Neuronal stem cell (in vitro differentiated cells): ENCODE measurements at regions not wholly inside any gene's neighbourhood (a gene's known extent, or its start where the extent isn't known, plus 50 kb on each side); places are given as distances from the start of the nearest gene placed in this dataset.

Source experiments
- DNase-seq: peaks from one replicate; pipeline ENCODE4 v3.0.0-alpha.2; 2013; ENCODE audit warnings: low spot score
- H2AFZ ChIP-seq: one replicate; pipeline ENCODE4 v1.6.1; 2013; ENCODE audit warnings: mild to moderate bottlenecking, low read length, inconsistent platforms
- H2AK5ac ChIP-seq: 2 replicates; pipeline ENCODE4 v1.6.1; 2013; ENCODE audit warnings: low read depth, mild to moderate bottlenecking, inconsistent platforms, low read length, moderate library complexity, mixed read lengths
- H2BK120ac ChIP-seq: 2 replicates; pipeline ENCODE4 v1.6.1; 2013; ENCODE audit warnings: low read depth, mild to moderate bottlenecking, inconsistent platforms, low read length, moderate library complexity, mixed read lengths
- H2BK12ac ChIP-seq: one replicate; pipeline ENCODE4 v1.6.1; 2013; ENCODE audit warnings: low read length, inconsistent platforms
- H2BK15ac ChIP-seq: 2 replicates; pipeline ENCODE4 v1.6.1; 2013; ENCODE audit warnings: mild to moderate bottlenecking, low read length, inconsistent platforms, mixed read lengths
- H2BK5ac ChIP-seq: one replicate; pipeline ENCODE4 v1.6.1; 2013; ENCODE audit warnings: inconsistent platforms, mild to moderate bottlenecking, low read length, moderate library complexity
- H3K14ac ChIP-seq: one replicate; pipeline ENCODE4 v1.6.1; 2013; ENCODE audit warnings: low read length, inconsistent platforms
- H3K18ac ChIP-seq: 2 replicates; pipeline ENCODE4 v1.6.1; 2013; ENCODE audit warnings: low read length, inconsistent platforms
- H3K23ac ChIP-seq: 2 replicates; pipeline ENCODE4 v1.6.1; 2013; ENCODE audit warnings: low read depth, mild to moderate bottlenecking, mixed read lengths, low read length, inconsistent platforms; ENCODE audit not compliant: poor library complexity
- H3K27ac ChIP-seq: replicated peaks from 3 replicates; pipeline ENCODE4 v1.5.1; 2013; ENCODE audit warnings: low read length, inconsistent platforms
- H3K27me3 ChIP-seq, 3 experiments: 2 replicates each; pipeline ENCODE4 v1.6.1; 2013; ENCODE audit warnings: low read length in 3 of 3, mild to moderate bottlenecking in 2 of 3, inconsistent platforms in 1 of 3, low read depth in 1 of 3, mixed read lengths in 1 of 3, moderate library complexity in 1 of 3; ENCODE audit not compliant: control insufficient read depth in 3 of 3, insufficient read depth in 3 of 3
- H3K36me3 ChIP-seq, 2 donors: replicated peaks in 1 of 2; 2 replicates each; pipeline ENCODE4 v1.6.1; 2013; ENCODE audit warnings: low read length in 2 of 2; ENCODE audit not compliant: control insufficient read depth in 2 of 2, insufficient read depth in 2 of 2
- H3K4ac ChIP-seq: 2 replicates; pipeline ENCODE4 v1.6.1; 2013; ENCODE audit warnings: inconsistent platforms, mild to moderate bottlenecking, low read length, moderate library complexity
- H3K4me1 ChIP-seq, 2 donors: 1 replicate in 1 of 2; 2 replicates in 1 of 2; pipeline ENCODE4 v1.6.1; 2013; ENCODE audit warnings: low read length in 2 of 2, low read depth in 1 of 2; ENCODE audit not compliant: control insufficient read depth in 2 of 2, insufficient read depth in 1 of 2
- H3K4me2 ChIP-seq: one replicate; pipeline ENCODE4 v1.6.1; 2013; ENCODE audit warnings: mild to moderate bottlenecking, low read length, inconsistent platforms; ENCODE audit not compliant: insufficient read depth, poor library complexity, severe bottlenecking
- H3K4me3 ChIP-seq, 2 donors: 2 replicates each; pipeline ENCODE4 v1.5.1; 2013; ENCODE audit warnings: low read length in 2 of 2, mild to moderate bottlenecking in 2 of 2, inconsistent platforms in 1 of 2, moderate library complexity in 1 of 2
- H3K79me1 ChIP-seq: one replicate; pipeline ENCODE4 v1.6.1; 2013; ENCODE audit warnings: low read depth, mild to moderate bottlenecking, inconsistent platforms, low read length, moderate library complexity
- H3K9ac ChIP-seq: one replicate; pipeline ENCODE4 v1.6.1; 2013; ENCODE audit warnings: mild to moderate bottlenecking, low read depth, low read length, inconsistent platforms; ENCODE audit not compliant: poor library complexity
- H3K9me3 ChIP-seq, 2 donors: replicated peaks in 1 of 2; 2 replicates each; pipeline versions ENCODE3 to v1.6.1; 2013; ENCODE audit warnings: low read length in 2 of 2, mild to moderate bottlenecking in 2 of 2, inconsistent platforms in 1 of 2, low read depth in 1 of 2, mixed read lengths in 1 of 2, moderate library complexity in 1 of 2; ENCODE audit not compliant: control insufficient read depth in 2 of 2, insufficient read depth in 1 of 2
- H4K8ac ChIP-seq: one replicate; pipeline ENCODE4 v1.6.1; 2013; ENCODE audit warnings: low read depth, mild to moderate bottlenecking, inconsistent platforms, low read length, moderate library complexity
- H4K91ac ChIP-seq: one replicate; pipeline ENCODE4 v1.6.1; 2013; ENCODE audit warnings: low read length, low read depth, mild to moderate bottlenecking, inconsistent platforms; ENCODE audit not compliant: poor library complexity
- WGBS, 2 donors: extraction: QIAGEN DNeasy Blood & Tissue Kit; methylation state at CpG; one replicate each; pipeline ENCODE4 v1.1.7; 2013; ENCODE audit warnings: missing lambda C conversion rate in 2 of 2, mixed read lengths in 1 of 2; ENCODE audit not compliant: insufficient read length in 2 of 2, insufficient replicate concordance in 1 of 2; ENCODE audit errors: extremely low coverage in 2 of 2; 5-methylcytosine and 5-hydroxymethylcytosine counted together

DNA sequence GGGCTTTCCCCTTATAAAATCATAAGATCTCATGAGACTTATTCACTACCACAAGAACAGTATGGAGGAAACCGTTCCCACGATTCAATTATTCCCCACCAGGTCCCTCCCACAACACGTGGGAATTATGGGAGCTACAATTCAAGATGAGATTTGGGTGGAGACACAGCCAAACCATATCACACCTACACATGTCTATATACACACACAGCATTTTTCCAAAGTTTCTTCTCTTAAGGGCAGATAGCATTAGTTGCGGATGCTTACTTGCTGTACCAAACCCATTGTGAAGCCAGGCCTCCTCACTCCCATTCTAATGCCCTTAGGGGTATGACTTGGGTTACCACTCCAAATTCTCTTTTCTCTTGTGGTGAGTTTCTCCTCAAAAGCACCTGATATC lies 104.1 kb upstream of the RAP1B start:
- Histone ChIP-seq H4K8ac (no peak overlapping the region), H3K23ac (no peak overlapping the region), H3K4me1 (no peaks in the 10 kb centered on the region), H2BK15ac (no peak overlapping the region), H2BK12ac (no peak overlapping the region), H3K9me3 (no peaks in the 10 kb centered on the region), H3K27ac (no peak overlapping the region), H4K91ac (no peak overlapping the region), H2BK5ac (no peak overlapping the region), H3K4me3 (no peak overlapping the region), H3K79me1 (no peaks in the 10 kb centered on the region), H3K4me2 (no peak overlapping the region), H3K4ac (no peak overlapping the region), H2AK5ac (no peak overlapping the region), H3K14ac (no peak overlapping the region), H3K27me3 (no peaks in the 10 kb centered on the region), H3K18ac (no peak overlapping the region), H2AFZ (no peak overlapping the region), H2BK120ac (no peak overlapping the region), H3K36me3 (no peaks in the 10 kb centered on the region), H3K9ac (no peak overlapping the region)
- DNase-seq, result no peak
- no CpG with 5 or more reads among the region's 4 CpGs for WGBS, 2 donors

DNA sequence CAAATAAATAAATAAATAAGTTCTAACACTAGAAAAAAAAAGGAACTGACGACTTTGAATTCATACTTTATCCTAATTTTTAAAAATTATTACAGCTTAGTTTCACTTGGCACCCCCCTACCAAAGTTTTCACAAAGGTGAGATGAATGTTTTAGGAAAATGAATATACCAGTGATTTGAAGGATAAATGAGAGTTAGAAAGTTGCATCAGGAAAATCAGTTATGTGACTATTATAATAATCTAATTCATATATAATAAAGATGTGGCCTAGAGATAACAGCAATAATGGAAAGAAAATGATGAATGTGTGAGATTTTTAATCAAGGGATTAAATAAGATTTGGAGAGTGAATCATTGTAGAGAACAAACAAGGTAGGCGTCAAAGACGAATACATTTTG lies 103.0 kb upstream of the RAP1B start:
- WGBS, 2 donors, result no CpG with 5 or more reads among the region's 3 CpGs
- DNase-seq, result no peak
- no peak overlapping the region for H3K23ac ChIP-seq

DNA sequence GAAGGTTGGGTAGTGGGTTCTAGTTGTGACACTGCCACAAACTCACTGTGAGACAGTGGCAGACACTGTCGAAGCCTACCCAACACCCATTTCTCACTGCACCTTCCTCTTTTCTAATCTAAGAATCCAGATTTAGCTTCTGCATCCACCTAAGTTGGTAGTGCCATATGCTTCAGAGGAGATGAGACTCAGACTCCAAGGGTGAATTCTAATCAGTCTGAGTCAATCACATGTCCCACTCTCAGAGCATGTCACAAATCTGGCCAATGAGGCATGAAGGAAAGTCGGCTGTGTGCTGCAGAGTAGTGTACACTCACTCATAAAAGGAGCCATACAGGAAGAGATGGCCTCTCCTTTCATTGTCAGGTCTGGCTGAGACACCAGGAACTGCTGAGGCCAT lies 102.1 kb upstream of the RAP1B start:
- Histone ChIP-seq H2BK120ac (no peak overlapping the region), H3K18ac (no peak overlapping the region), H3K4ac (no peak overlapping the region), H4K8ac (no peak overlapping the region), H2BK12ac (no peak overlapping the region), H2AK5ac (no peak overlapping the region), H3K9me3 (no peaks in the 10 kb centered on the region), H3K4me2 (no peak overlapping the region), H2AFZ (no peak overlapping the region), H2BK5ac (no peak overlapping the region), H4K91ac (no peak overlapping the region), H3K79me1 (no peaks in the 10 kb centered on the region), H3K36me3 (no peaks in the 10 kb centered on the region), H3K27me3 (no peaks in the 10 kb centered on the region), H3K4me1 (no peaks in the 10 kb centered on the region), H3K14ac (no peak overlapping the region), H3K9ac (no peak overlapping the region), H3K4me3 (no peak overlapping the region), H3K27ac (no peak overlapping the region), H2BK15ac (no peak overlapping the region), H3K23ac (no peak overlapping the region)
- no CpG with 5 or more reads among the region's 2 CpGs for WGBS, 2 donors
- DNase-seq, result no peak

More for the DNA sequence above, 103.0 kb upstream of the RAP1B start:
- H2BK15ac ChIP-seq, result no peak overlapping the region
- no peak overlapping the region for H3K4me2 ChIP-seq
- no peaks in the 10 kb centered on the region for H3K9me3 ChIP-seq
- no peaks in the 10 kb centered on the region for H3K36me3 ChIP-seq
- H2BK120ac ChIP-seq, result no peak overlapping the region
- no peak overlapping the region for H2AFZ ChIP-seq
- H2BK5ac ChIP-seq, result no peak overlapping the region
- H3K4me1 ChIP-seq, result no peaks in the 10 kb centered on the region
- no peak overlapping the region for H3K18ac ChIP-seq
- H2BK12ac ChIP-seq, result no peak overlapping the region
- no peaks in the 10 kb centered on the region for H3K27me3 ChIP-seq
- no peak overlapping the region for H3K4ac ChIP-seq
- H3K9ac ChIP-seq, result no peak overlapping the region
- no peak overlapping the region for H4K8ac ChIP-seq
- no peak overlapping the region for H3K14ac ChIP-seq
- H3K27ac ChIP-seq, result no peak overlapping the region
- H3K79me1 ChIP-seq, result no peaks in the 10 kb centered on the region
- H4K91ac ChIP-seq, result no peak overlapping the region
- no peak overlapping the region for H2AK5ac ChIP-seq
- no peak overlapping the region for H3K4me3 ChIP-seq

DNA sequence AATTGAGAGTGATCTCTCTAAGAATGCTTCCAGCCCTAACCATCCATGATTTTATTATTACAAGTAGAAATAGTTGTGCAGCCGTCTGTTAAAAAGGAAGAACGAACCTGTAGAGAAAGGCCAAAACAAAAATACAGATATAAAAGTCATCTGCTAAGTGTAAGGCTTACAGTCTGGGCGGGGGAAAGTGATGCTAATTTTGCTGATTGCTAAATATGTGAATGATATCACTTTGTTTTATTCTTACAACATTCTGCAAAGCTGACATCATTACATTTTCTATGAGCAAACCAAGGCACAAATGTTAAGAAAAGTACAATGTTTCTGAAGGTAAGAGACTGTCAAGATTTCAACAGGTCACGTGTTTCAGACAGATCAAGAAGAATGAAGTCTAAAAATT lies 101.5 kb upstream of the RAP1B start:
- Histone ChIP-seq H3K9ac (no peak overlapping the region), H4K91ac (no peak overlapping the region), H3K4me1 (no peaks in the 10 kb centered on the region), H3K27ac (no peak overlapping the region), H3K27me3 (no peaks in the 10 kb centered on the region), H3K9me3 (no peaks in the 10 kb centered on the region), H3K14ac (no peak overlapping the region), H3K23ac (no peak overlapping the region), H3K18ac (no peak overlapping the region), H2BK120ac (no peak overlapping the region), H2BK5ac (no peak overlapping the region), H3K36me3 (no peaks in the 10 kb centered on the region), H3K4ac (no peak overlapping the region), H2AK5ac (no peak overlapping the region), H2BK12ac (no peak overlapping the region), H2AFZ (no peak overlapping the region), H3K4me2 (no peak overlapping the region), H3K4me3 (no peak overlapping the region), H2BK15ac (no peak overlapping the region), H4K8ac (no peak overlapping the region), H3K79me1 (no peaks in the 10 kb centered on the region)
- no peak for DNase-seq
- no CpG with 5 or more reads among the region's 4 CpGs for WGBS, 2 donors
